GM23338 (cell line): ENCODE measurements at regions not wholly inside any gene's neighbourhood (a gene's known extent, or its start where the extent isn't known, plus 50 kb on each side); places are given as distances from the start of the nearest gene placed in this dataset.

Experiments
- ATAC-seq: fragments of 200-7000 bp; cut with Tn5 transposase; 3 replicates; pipeline ENCODE4 v1.9.1; 2020
- DNase-seq: peaks from one replicate; pipeline ENCODE4 v3.0.0-alpha.2; 2015; ENCODE audit warnings: low spot score
- H2AFZ ChIP-seq: fragments of 200-600 bp; sonication (generic); 2 replicates; pipeline ENCODE4 v1.8.0; 2016; ENCODE audit warnings: antibody characterized with exemption, mild to moderate bottlenecking, moderate library complexity
- H3F3A ChIP-seq: fragments of 200-600 bp; sonication (generic); replicated peaks from 2 replicates; pipeline ENCODE4 v1.8.0; 2017; ENCODE audit warnings: antibody characterized with exemption, mixed run types, low read depth
- H3K27ac ChIP-seq: fragments of 200-600 bp; sonication (generic); 2 replicates; pipeline ENCODE4 v1.6.1; 2016; ENCODE audit warnings: low read depth
- H3K27me3 ChIP-seq: fragments of 200-600 bp; sonication (generic); 2 replicates; pipeline ENCODE4 v1.8.0; 2016; ENCODE audit warnings: mild to moderate bottlenecking, mixed run types, moderate library complexity; ENCODE audit not compliant: insufficient read depth
- H3K36me3 ChIP-seq: fragments of 200-600 bp; sonication (generic); 2 replicates; pipeline ENCODE4 v1.8.0; 2016; ENCODE audit warnings: mild to moderate bottlenecking; ENCODE audit not compliant: insufficient read depth
- H3K4me1 ChIP-seq: fragments of 200-600 bp; sonication (generic); 2 replicates; pipeline ENCODE4 v1.8.0; 2016; ENCODE audit warnings: mild to moderate bottlenecking, moderate library complexity; ENCODE audit not compliant: insufficient read depth
- H3K4me2 ChIP-seq: fragments of 200-600 bp; sonication (generic); 2 replicates; pipeline ENCODE4 v1.7.1; 2017; ENCODE audit warnings: mixed run types
- H3K4me3 ChIP-seq: fragments of 200-600 bp; sonication (generic); 2 replicates; pipeline ENCODE4 v1.6.1; 2016; ENCODE audit warnings: mixed run types
- H3K79me2 ChIP-seq: fragments of 200-600 bp; sonication (generic); replicated peaks from 2 replicates; pipeline ENCODE4 v1.8.0; 2017; ENCODE audit warnings: mild to moderate bottlenecking; ENCODE audit not compliant: insufficient read depth
- H3K9me2 ChIP-seq: fragments of 200-600 bp; sonication (generic); 2 replicates; pipeline ENCODE4 v1.8.0; 2017; ENCODE audit not compliant: insufficient read depth
- H4K20me1 ChIP-seq: fragments of 200-600 bp; sonication (generic); replicated peaks from 2 replicates; pipeline ENCODE4 v1.8.0; 2017; ENCODE audit warnings: mild to moderate bottlenecking; ENCODE audit not compliant: insufficient read depth
- H3K27ac Mint-ChIP-seq: 2 replicates; pipeline ENCODE4 v1.8.0; 2020; ENCODE audit warnings: inconsistent platforms, mild to moderate bottlenecking, moderate library complexity, mixed read lengths
- H3K27me3 Mint-ChIP-seq: 3 replicates; pipeline ENCODE4 v1.8.0; 2022; ENCODE audit warnings: low read depth, mild to moderate bottlenecking, moderate library complexity, mixed read lengths, inconsistent platforms; ENCODE audit not compliant: insufficient read depth, poor library complexity
- H3K36me3 Mint-ChIP-seq: 3 replicates; pipeline ENCODE4 v1.8.0; 2021; ENCODE audit warnings: low read depth, mild to moderate bottlenecking, inconsistent platforms, moderate library complexity, mixed read lengths
- H3K4me1 Mint-ChIP-seq: 3 replicates; pipeline ENCODE4 v1.8.0; 2020; ENCODE audit warnings: mild to moderate bottlenecking, inconsistent platforms, mixed read lengths
- H3K4me3 Mint-ChIP-seq: 3 replicates; pipeline ENCODE4 v1.8.0; 2021; ENCODE audit warnings: moderate library complexity, mild to moderate bottlenecking, inconsistent platforms, mixed read lengths
- H3K9me3 Mint-ChIP-seq: 3 replicates; pipeline ENCODE4 v1.8.0; 2020; ENCODE audit warnings: moderate library complexity, mild to moderate bottlenecking, inconsistent platforms, mixed read lengths
- CREB1 ChIP-seq: fragments of 250-450 bp; sonication (Bioruptor Pico); IDR thresholded peaks from 2 replicates; pipeline ENCODE4 v1.5.0; 2020; ENCODE audit warnings: low read depth, mild to moderate bottlenecking, moderate library complexity
- CTCF ChIP-seq, 2 experiments: fragments of 200-600 bp in 1 of 2; sonication (generic) in 1 of 2; conservative IDR thresholded peaks; 2 replicates each; pipeline versions ENCODE4 v1.5.1 to v1.6.1; 2016 to 2017; ENCODE audit warnings: antibody characterized with exemption in 2 of 2, low read depth in 2 of 2, mild to moderate bottlenecking in 2 of 2, moderate library complexity in 1 of 2
- EZH2phosphoT487 ChIP-seq: fragments of 200-600 bp; sonication (generic); IDR thresholded peaks from one replicate; pipeline ENCODE4 v1.8.1; 2018; ENCODE audit warnings: antibody characterized with exemption; ENCODE audit not compliant: unreplicated experiment
- NANOG ChIP-seq: IDR thresholded peaks from 2 replicates; pipeline ENCODE4 v1.6.1; 2016; ENCODE audit warnings: antibody characterized with exemption, borderline replicate concordance
- POLR2AphosphoS5 ChIP-seq: IDR thresholded peaks from 2 replicates; pipeline ENCODE4 v1.6.1; 2016; ENCODE audit warnings: antibody characterized with exemption, low read depth
- STAT1 ChIP-seq: IDR thresholded peaks from one replicate; pipeline ENCODE4 v1.6.1; 2016; ENCODE audit warnings: antibody characterized with exemption; ENCODE audit not compliant: unreplicated experiment
- ZNF114 ChIP-seq: fragments of 250-450 bp; sonication (Bioruptor Pico); IDR thresholded peaks from 2 replicates; pipeline ENCODE4 v1.5.0; 2020; ENCODE audit warnings: mild to moderate bottlenecking, moderate library complexity
- ZNF462 ChIP-seq: fragments of 250-450 bp; sonication (Bioruptor Pico); IDR thresholded peaks from 2 replicates; pipeline ENCODE4 v1.5.0; 2020; ENCODE audit warnings: mild to moderate bottlenecking, moderate library complexity

- no peak for TF ChIP-seq ZNF462 (CRISPR knock-in tag)
- TF ChIP-seq POLR2AphosphoS5 = no peak
- no peak for TF ChIP-seq CREB1
These were observed 131.6 kb upstream of the AHR start (continued) for GRCh38 chr7:17166824-17167379.

- TF ChIP-seq STAT1 (no peak), CTCF (conservative IDR thresholded peaks at IDR 0.05; ENCODE audit: low read depth in 2 of 2) (no peak), ZNF114 (CRISPR knock-in tag) (no peak), POLR2AphosphoS5 (no peak), NANOG (no peak), EZH2phosphoT487 (no peak)
- DNase-seq (no peak), ATAC-seq (no peak)
- no peaks in the 10 kb centered on the region for H4K20me1 ChIP-seq
- no peaks in the 10 kb centered on the region for H3K36me3 ChIP-seq
- no peaks in the 10 kb centered on the region for H3F3A ChIP-seq
- no peak overlapping the region for H3K4me3 ChIP-seq
- no peaks in the 10 kb centered on the region for H3K27me3 Mint-ChIP-seq
- H3K27ac ChIP-seq = no peak overlapping the region
- no peak overlapping the region for H3K27ac Mint-ChIP-seq
- no peaks in the 10 kb centered on the region for H3K9me3 Mint-ChIP-seq
- H2AFZ ChIP-seq = no peak overlapping the region
- H3K9me2 ChIP-seq = no peaks in the 10 kb centered on the region
- H3K36me3 Mint-ChIP-seq = no peaks in the 10 kb centered on the region
- H3K4me1 Mint-ChIP-seq = no peaks in the 10 kb centered on the region
- H3K4me1 ChIP-seq = no peaks in the 10 kb centered on the region
- H3K27me3 ChIP-seq = no peaks in the 10 kb centered on the region
- no peak overlapping the region for H3K4me2 ChIP-seq
- no peak overlapping the region for H3K4me3 Mint-ChIP-seq
- no peaks in the 10 kb centered on the region for H3K79me2 ChIP-seq
These were observed 130.0 kb upstream of the AHR start for GRCh38 chr7:17168416-17168815.
